Thymus (tissue), 11 donors: ENCODE measurements at regions not wholly inside any gene's neighbourhood (a gene's known extent, or its start where the extent isn't known, plus 50 kb on each side); places are given as distances from the start of the nearest gene placed in this dataset.
"Not testable (repeated sequence)": the region's sequence is repeated elsewhere in the genome, so short reads cannot be mapped to it uniquely, and the experiment has no call there.

Experiments used
- DNase-seq, 9 donors: peaks; one replicate each; pipeline ENCODE4 v3.0.0-alpha.2; 2013; ENCODE audit warnings: low spot score in 9 of 9, low read depth in 6 of 9, missing footprints in 1 of 9
- H3K27ac ChIP-seq, 2 donors: one replicate each; pipeline ENCODE4 v1.5.1; 2013; ENCODE audit warnings: control low read depth in 1 of 2, low read depth in 1 of 2, low read length in 1 of 2, mild to moderate bottlenecking in 1 of 2, moderate library complexity in 1 of 2
- H3K27me3 ChIP-seq, 2 donors: one replicate each; pipeline ENCODE4 v1.5.1; 2013; ENCODE audit warnings: low read length in 1 of 2; ENCODE audit not compliant: control insufficient read depth in 2 of 2, insufficient read depth in 1 of 2
- H3K36me3 ChIP-seq, 2 donors: one replicate each; pipeline ENCODE4 v1.5.1; 2013; ENCODE audit warnings: low read length in 1 of 2, mild to moderate bottlenecking in 1 of 2, moderate library complexity in 1 of 2; ENCODE audit not compliant: control insufficient read depth in 2 of 2, insufficient read depth in 2 of 2
- H3K4me1 ChIP-seq, 2 donors: one replicate each; pipeline ENCODE4 v1.5.1; 2013; ENCODE audit warnings: low read length in 2 of 2; ENCODE audit not compliant: control insufficient read depth in 2 of 2, insufficient read depth in 2 of 2
- H3K4me3 ChIP-seq, 2 donors: one replicate each; pipeline ENCODE4 v1.5.1; 2013; ENCODE audit warnings: low read length in 2 of 2, control low read depth in 1 of 2, mild to moderate bottlenecking in 1 of 2
- H3K9me3 ChIP-seq, 2 donors: one replicate each; pipeline ENCODE4 v1.5.1; 2013; ENCODE audit warnings: low read length in 1 of 2, mild to moderate bottlenecking in 1 of 2; ENCODE audit not compliant: control insufficient read depth in 2 of 2, insufficient read depth in 1 of 2
- WGBS: extraction: QIAGEN DNeasy Blood & Tissue Kit; methylation state at CpG from one replicate; pipeline ENCODE4 v1.1.7; 2013; 5-methylcytosine and 5-hydroxymethylcytosine counted together
- donor health status: healthy.

- H3K27me3 ChIP-seq, result no peaks in the 10 kb centered on the region
- H3K4me1 ChIP-seq, result no peaks in the 10 kb centered on the region
- H3K27ac ChIP-seq, result no peak overlapping the region
- H3K4me3 ChIP-seq, result no peak overlapping the region
- WGBS, result 94% methylated on average over 1 of the region's 1 CpG
- no peak for DNase-seq
- no peaks in the 10 kb centered on the region for H3K9me3 ChIP-seq
- no peaks in the 10 kb centered on the region for H3K36me3 ChIP-seq
These were observed 374.6 kb upstream of the SYNCRIP start for GRCh38 chr6:86017236-86017635.

DNA sequence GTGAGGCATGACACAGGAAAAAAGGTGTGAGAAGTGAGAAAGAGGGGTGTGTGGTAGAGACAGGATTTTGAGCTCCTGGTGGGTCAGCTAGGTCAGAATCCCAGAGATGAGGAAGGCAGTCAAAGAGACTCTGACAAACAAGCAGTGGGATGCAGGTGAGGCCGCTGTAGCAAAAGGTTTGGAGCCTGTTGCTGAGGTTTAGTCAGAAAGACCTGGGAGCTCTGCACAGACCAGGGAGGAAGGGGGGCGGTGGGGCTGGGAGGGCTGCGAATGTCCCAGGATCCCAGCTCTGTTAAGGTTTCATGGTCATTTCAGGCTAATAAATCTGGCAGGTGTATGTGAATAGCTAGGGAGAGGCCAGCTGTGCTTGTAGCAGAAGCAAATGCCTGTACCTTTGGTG lies 373.9 kb upstream of the SYNCRIP start:
- H3K27ac ChIP-seq, result no peak overlapping the region
- H3K27me3 ChIP-seq, result no peaks in the 10 kb centered on the region
- WGBS, result 74% methylated on average over 3 of the region's 3 CpGs
- no peak for DNase-seq
- no peaks in the 10 kb centered on the region for H3K36me3 ChIP-seq
- no peaks in the 10 kb centered on the region for H3K4me1 ChIP-seq
- H3K9me3 ChIP-seq, result no peaks in the 10 kb centered on the region
- H3K4me3 ChIP-seq, result no peak overlapping the region

GRCh38 chr6:86016077-86016476 lies 373.4 kb upstream of the SYNCRIP start:
- Histone ChIP-seq H3K27me3 (no peaks in the 10 kb centered on the region), H3K9me3 (no peaks in the 10 kb centered on the region), H3K36me3 (no peaks in the 10 kb centered on the region), H3K27ac (no peak overlapping the region), H3K4me1 (no peaks in the 10 kb centered on the region), H3K4me3 (no peak overlapping the region)
- DNase-seq, result no peak
- 89% methylated on average over 4 of the region's 4 CpGs for WGBS

GRCh38 chr6:86012991-86013390 lies 370.3 kb upstream of the SYNCRIP start:
- not testable (repeated sequence) for DNase-seq, H3K27me3 ChIP-seq, H3K4me1 ChIP-seq, H3K4me3 ChIP-seq, H3K9me3 ChIP-seq, H3K36me3 ChIP-seq, H3K27ac ChIP-seq
- WGBS, result 81% methylated on average over 1 of the region's 1 CpG

GRCh38 chr6:86010915-86011786 lies 368.5 kb upstream of the SYNCRIP start:
- no peaks in the 10 kb centered on the region for H3K4me1 ChIP-seq
- 90% methylated on average over 9 of the region's 9 CpGs for WGBS
- H3K36me3 ChIP-seq, result no peaks in the 10 kb centered on the region
- H3K27ac ChIP-seq, result no peak overlapping the region
- peaks cover 0 to 6% of the 10 kb centered on the region in 2 donors for H3K9me3 ChIP-seq
- no peak overlapping the region for H3K4me3 ChIP-seq
- no peaks in the 10 kb centered on the region for H3K27me3 ChIP-seq
- no peak for DNase-seq

DNA sequence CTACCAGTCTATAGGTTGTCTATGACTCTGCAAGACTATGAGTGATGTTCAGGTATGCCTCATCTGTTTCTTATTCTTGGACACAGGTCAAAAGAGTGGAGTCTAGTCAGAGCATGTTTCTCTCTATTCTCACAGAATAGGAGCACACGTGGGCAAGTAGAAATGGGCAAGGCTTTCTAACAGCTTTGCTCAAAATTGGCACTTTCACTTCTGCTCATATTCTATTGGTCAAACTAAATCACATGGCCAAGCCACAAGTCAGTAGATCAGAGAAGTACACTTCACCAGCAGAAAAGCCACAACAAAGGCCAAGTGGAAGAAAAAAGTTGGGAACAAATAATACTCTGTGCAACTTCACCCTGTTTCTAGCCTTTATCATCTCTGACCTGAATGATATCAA lies 354.5 kb upstream of the SYNCRIP start:
- H3K4me1 ChIP-seq, result no peaks in the 10 kb centered on the region
- H3K36me3 ChIP-seq, result no peaks in the 10 kb centered on the region
- no peaks in the 10 kb centered on the region for H3K27me3 ChIP-seq
- no peak for DNase-seq
- H3K27ac ChIP-seq, result no peak overlapping the region
- 68% methylated on average over 1 of the region's 1 CpG for WGBS
- H3K9me3 ChIP-seq, result no peaks in the 10 kb centered on the region
- H3K4me3 ChIP-seq, result no peak overlapping the region

DNA sequence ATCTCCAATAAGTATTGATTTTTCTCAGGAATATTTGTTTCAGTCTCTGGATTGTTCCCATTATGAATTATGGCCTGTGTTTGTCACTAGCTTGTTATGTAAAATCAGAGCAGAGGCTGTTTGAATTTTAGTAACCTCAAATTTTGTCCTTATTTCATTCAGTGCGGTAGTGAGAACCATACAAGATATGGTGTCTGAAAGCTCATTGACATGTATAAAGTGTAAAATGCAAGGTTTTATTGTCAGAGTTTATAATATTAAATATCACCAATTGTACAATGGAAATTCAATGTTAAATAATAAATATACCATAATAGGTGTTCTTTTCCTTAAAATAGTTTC lies 353.3 kb upstream of the SYNCRIP start:
- Histone ChIP-seq H3K27ac (no peak overlapping the region), H3K4me1 (no peaks in the 10 kb centered on the region), H3K36me3 (no peaks in the 10 kb centered on the region), H3K4me3 (no peak overlapping the region), H3K9me3 (no peaks in the 10 kb centered on the region), H3K27me3 (no peaks in the 10 kb centered on the region)
- DNase-seq, result no peak
- 97% methylated on average over 1 of the region's 1 CpG for WGBS

GRCh38 chr6:85995339-85996033 lies 352.8 kb upstream of the SYNCRIP start:
- no peaks in the 10 kb centered on the region for H3K9me3 ChIP-seq
- DNase-seq, result no peak
- no peaks in the 10 kb centered on the region for H3K4me1 ChIP-seq
- H3K36me3 ChIP-seq, result no peaks in the 10 kb centered on the region
- H3K27ac ChIP-seq, result no peak overlapping the region
- no peaks in the 10 kb centered on the region for H3K27me3 ChIP-seq
- WGBS, result 91% methylated on average over 2 of the region's 2 CpGs
- H3K4me3 ChIP-seq, result no peak overlapping the region

GRCh38 chr6:85986681-85987080 lies 344.0 kb upstream of the SYNCRIP start:
- no peak overlapping the region for H3K27ac ChIP-seq
- no peak overlapping the region for H3K4me3 ChIP-seq
- H3K4me1 ChIP-seq, result no peaks in the 10 kb centered on the region
- DNase-seq, result no peak
- no peaks in the 10 kb centered on the region for H3K27me3 ChIP-seq
- 93% methylated on average over 2 of the region's 2 CpGs for WGBS
- no peaks in the 10 kb centered on the region for H3K36me3 ChIP-seq
- peaks cover 0 to 11% of the 10 kb centered on the region in 2 donors for H3K9me3 ChIP-seq
